GM23248 (cell line): ENCODE measurements at regions not wholly inside any gene's neighbourhood (a gene's known extent, or its start where the extent isn't known, plus 50 kb on each side); places are given as distances from the start of the nearest gene placed in this dataset.

Experiments used
- EZH2 ChIP-seq: fragments of 200-600 bp; sonication (generic); IDR thresholded peaks from 2 replicates; pipeline ENCODE4 v1.6.1; 2018; ENCODE audit warnings: antibody characterized with exemption, mild to moderate bottlenecking; ENCODE audit not compliant: insufficient read depth, poor library complexity, severe bottlenecking
- EZH2phosphoT487 ChIP-seq: fragments of 200-600 bp; sonication (generic); IDR thresholded peaks from 2 replicates; pipeline ENCODE4 v1.6.1; 2018; ENCODE audit warnings: antibody characterized with exemption, moderate library complexity, mild to moderate bottlenecking, low read depth; ENCODE audit not compliant: insufficient read depth

GRCh38 chr9:18396102-18396728, 77.7 kb upstream of the ADAMTSL1 start:
- no peak for TF ChIP-seq EZH2
- TF ChIP-seq EZH2phosphoT487, result no peak
